Glutamatergic neuron (in vitro differentiated cells): ENCODE measurements at regions not wholly inside any gene's neighbourhood (a gene's known extent, or its start where the extent isn't known, plus 50 kb on each side); places are given as distances from the start of the nearest gene placed in this dataset.

Experiments used
- DNase-seq: peaks from one replicate; pipeline ENCODE4 v3.0.0; 2022
- H3K27ac Mint-ChIP-seq: one replicate; pipeline ENCODE4 v1.8.0; 2020; ENCODE audit warnings: mild to moderate bottlenecking, mixed read lengths, inconsistent platforms; ENCODE audit not compliant: unreplicated experiment
- H3K27me3 Mint-ChIP-seq: one replicate; pipeline ENCODE4 v1.8.0; 2020; ENCODE audit warnings: mild to moderate bottlenecking, moderate library complexity, mixed read lengths, inconsistent platforms; ENCODE audit not compliant: unreplicated experiment
- H3K36me3 Mint-ChIP-seq: one replicate; pipeline ENCODE4 v1.8.0; 2020; ENCODE audit warnings: mild to moderate bottlenecking, mixed read lengths, inconsistent platforms; ENCODE audit not compliant: unreplicated experiment
- H3K4me1 Mint-ChIP-seq: one replicate; pipeline ENCODE4 v1.8.0; 2020; ENCODE audit warnings: mild to moderate bottlenecking, low read depth, mixed read lengths, inconsistent platforms; ENCODE audit not compliant: unreplicated experiment
- H3K4me3 Mint-ChIP-seq: one replicate; pipeline ENCODE4 v1.8.0; 2020; ENCODE audit warnings: mild to moderate bottlenecking, mixed read lengths, inconsistent platforms; ENCODE audit not compliant: unreplicated experiment
- H3K9me3 Mint-ChIP-seq: one replicate; pipeline ENCODE4 v1.8.0; 2020; ENCODE audit warnings: mild to moderate bottlenecking, moderate library complexity, mixed read lengths, inconsistent platforms; ENCODE audit not compliant: unreplicated experiment
- CTCF ChIP-seq: fragments of 200-600 bp; sonication (generic); IDR thresholded peaks from one replicate; pipeline ENCODE4 v1.5.0; 2021; ENCODE audit not compliant: partially characterized antibody, unreplicated experiment

DNA sequence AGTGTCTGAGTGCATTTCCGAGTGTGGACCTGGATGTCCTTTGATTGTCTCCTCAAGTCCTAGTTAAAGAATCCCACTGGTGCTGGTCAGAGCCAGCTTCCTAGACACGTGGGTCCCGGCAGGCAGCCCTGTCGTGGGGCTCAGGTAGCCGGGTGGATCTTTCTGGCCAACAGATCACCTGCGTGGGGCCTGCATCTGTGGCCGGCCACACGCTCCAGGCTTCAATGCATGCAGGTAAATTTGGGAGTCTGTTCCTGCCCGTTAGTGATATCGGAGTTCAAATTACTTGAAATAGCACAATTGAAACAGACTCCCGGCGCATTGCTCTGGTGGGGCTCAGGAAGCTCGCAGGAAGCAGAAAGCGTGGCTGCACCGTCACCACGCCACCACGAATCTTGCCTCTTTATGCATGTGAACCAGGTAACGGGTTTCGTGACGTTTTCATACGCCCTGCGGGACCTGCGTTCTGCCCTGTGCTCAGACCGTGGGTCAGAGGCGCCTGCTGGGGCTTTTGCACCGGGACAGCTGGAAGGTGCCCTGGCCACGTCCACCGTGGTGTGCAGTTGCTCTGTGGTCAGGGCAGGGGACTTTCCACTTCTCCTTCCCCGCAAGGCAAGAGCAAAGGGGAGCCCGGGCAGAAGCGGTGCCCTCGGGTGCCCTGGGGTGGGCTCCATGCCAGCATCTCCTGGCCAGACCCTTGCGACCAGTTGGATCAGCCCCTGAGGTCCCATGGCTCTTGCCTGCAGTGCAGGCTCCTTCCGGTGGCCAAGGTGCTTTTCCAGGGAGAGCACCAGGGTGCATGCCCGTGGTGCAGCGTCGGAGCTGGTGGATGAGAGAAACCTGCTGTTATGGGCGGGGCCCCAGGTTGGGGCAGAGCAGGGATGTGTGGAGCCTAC, 803.5 kb downstream of the BRD1 start:
- DNase-seq = no peak
- H3K4me1 Mint-ChIP-seq = no peaks in the 10 kb centered on the region
- no peak overlapping the region for H3K4me3 Mint-ChIP-seq
- TF ChIP-seq CTCF = no peak
- peaks cover 14% of the 10 kb centered on the region for H3K27me3 Mint-ChIP-seq
- no peak overlapping the region for H3K27ac Mint-ChIP-seq
- H3K9me3 Mint-ChIP-seq = peaks cover 28% of the 10 kb centered on the region
- peaks cover 5% of the 10 kb centered on the region for H3K36me3 Mint-ChIP-seq

GRCh38 chr22:49023161-49023878, 804.4 kb downstream of the BRD1 start:
- no peaks in the 10 kb centered on the region for H3K4me1 Mint-ChIP-seq
- no peak overlapping the region for H3K27ac Mint-ChIP-seq
- no peak overlapping the region for H3K4me3 Mint-ChIP-seq
- DNase-seq = no peak
- H3K36me3 Mint-ChIP-seq = peaks cover 5% of the 10 kb centered on the region
- H3K9me3 Mint-ChIP-seq = peaks cover 25% of the 10 kb centered on the region
- peaks cover 14% of the 10 kb centered on the region for H3K27me3 Mint-ChIP-seq
- no peak for TF ChIP-seq CTCF

GRCh38 chr22:49022816-49023160, 804.9 kb downstream of the BRD1 start:
- no peak for TF ChIP-seq CTCF
- DNase-seq = no peak
- Mint-ChIP-seq H3K36me3 (peaks cover 5% of the 10 kb centered on the region), H3K9me3 (peaks cover 27% of the 10 kb centered on the region), H3K4me1 (no peaks in the 10 kb centered on the region), H3K4me3 (no peak overlapping the region), H3K27me3 (peaks cover 14% of the 10 kb centered on the region), H3K27ac (no peak overlapping the region)

DNA sequence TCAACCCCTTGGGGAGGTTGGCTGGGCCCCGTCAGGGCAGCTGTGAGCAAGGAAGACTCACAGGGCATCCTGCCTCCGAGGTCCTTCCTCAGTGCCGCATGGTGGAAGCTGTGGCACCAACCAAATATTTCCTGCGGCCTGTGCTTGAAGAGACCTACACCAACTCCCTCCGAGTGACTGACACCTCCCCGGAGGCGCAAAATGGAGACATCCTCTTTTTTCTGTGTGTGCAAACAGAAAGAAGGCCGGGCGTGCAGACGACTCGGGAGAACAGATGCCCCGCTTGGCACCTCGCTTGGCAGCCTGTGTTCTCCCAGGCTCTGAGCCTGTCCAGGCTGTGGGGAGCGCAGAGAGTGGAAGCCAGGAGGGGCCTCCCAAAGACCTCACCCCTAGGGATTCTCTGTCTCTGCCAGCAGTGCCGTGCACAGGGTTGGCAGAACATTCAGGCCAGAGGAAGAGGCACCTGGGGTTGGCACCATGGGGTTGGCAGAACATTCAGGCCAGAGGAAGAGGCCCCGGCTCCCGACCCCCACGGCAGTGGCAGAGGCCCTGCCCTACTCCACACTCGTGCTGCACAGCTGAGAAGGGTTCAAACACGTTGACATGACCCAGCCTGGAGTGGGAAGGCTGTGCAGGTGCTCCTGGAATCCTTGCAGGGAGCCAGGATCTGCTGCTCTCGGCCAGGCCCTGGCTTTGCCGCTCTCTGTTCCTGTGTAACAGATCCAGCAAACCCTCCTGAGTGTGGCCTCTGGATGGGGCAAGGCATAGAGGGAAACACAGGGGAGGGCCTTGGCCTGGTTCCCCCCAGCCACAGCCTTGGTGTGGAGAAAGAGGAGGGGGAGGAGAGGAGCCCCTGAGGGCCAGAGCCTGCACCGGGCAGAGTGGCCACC, 805.5 kb downstream of the BRD1 start:
- Mint-ChIP-seq H3K4me1 (no peaks in the 10 kb centered on the region), H3K27me3 (peaks cover 12% of the 10 kb centered on the region), H3K9me3 (peaks cover 21% of the 10 kb centered on the region), H3K27ac (no peak overlapping the region), H3K4me3 (no peak overlapping the region), H3K36me3 (no peaks in the 10 kb centered on the region)
- TF ChIP-seq CTCF = no peak
- no peak for DNase-seq
